OCI-LY3 (cell line): ENCODE measurements at regions not wholly inside any gene's neighbourhood (a gene's known extent, or its start where the extent isn't known, plus 50 kb on each side); places are given as distances from the start of the nearest gene placed in this dataset.

ENCODE experiments used
- H2AFZ ChIP-seq: fragments of 200-600, 300-600 bp; shearing (Covaris generic); 2 replicates; pipeline ENCODE4 v1.6.0; 2014; ENCODE audit warnings: antibody characterized with exemption, low read depth, low read length
- H3K27ac ChIP-seq: fragments of 200-600, 300-600 bp; sonication (generic); 2 replicates; pipeline ENCODE4 v1.5.1; 2014; ENCODE audit warnings: mild to moderate bottlenecking, low read length, moderate library complexity, mixed read lengths
- H3K27me3 ChIP-seq: fragments of 200-600, 300-600 bp; sonication (generic); 2 replicates; pipeline ENCODE4 v1.6.1; 2014; ENCODE audit warnings: low read depth, low read length, mixed read lengths
- H3K36me3 ChIP-seq: fragments of 200-600, 300-600 bp; sonication (generic); replicated peaks from 2 replicates; pipeline ENCODE3; 2014; ENCODE audit warnings: low read depth, low read length, mixed read lengths
- H3K4me1 ChIP-seq: fragments of 300-600, 200-600 bp; sonication (generic); 2 replicates; pipeline ENCODE4 v1.6.1; 2014; ENCODE audit warnings: low read length, mixed read lengths
- H3K4me2 ChIP-seq: fragments of 200-600, 300-600 bp; sonication (generic); 2 replicates; pipeline ENCODE4 v1.6.1; 2014; ENCODE audit warnings: low read length, mixed read lengths
- H3K4me3 ChIP-seq: fragments of 300-600, 200-600 bp; sonication (generic); 2 replicates; pipeline ENCODE4 v1.5.1; 2014; ENCODE audit warnings: antibody characterized with exemption, mild to moderate bottlenecking, low read length, moderate library complexity
- H3K79me2 ChIP-seq: fragments of 300-600, 200-600 bp; shearing (Covaris generic); 2 replicates; pipeline ENCODE4 v1.6.1; 2014; ENCODE audit warnings: mild to moderate bottlenecking, low read length, mixed read lengths
- H3K9ac ChIP-seq: fragments of 300-600, 200-600 bp; shearing (Covaris generic); 2 replicates; pipeline ENCODE4 v1.6.0; 2014; ENCODE audit warnings: mild to moderate bottlenecking, low read length, moderate library complexity
- H3K9me3 ChIP-seq: fragments of 200-600, 300-600 bp; shearing (Covaris generic); 2 replicates; pipeline ENCODE4 v1.6.1; 2014; ENCODE audit warnings: low read length, mixed read lengths; ENCODE audit not compliant: insufficient read depth
- H4K20me1 ChIP-seq: fragments of 200-600, 300-600 bp; sonication (generic); 2 replicates; pipeline ENCODE4 v1.6.1; 2016; ENCODE audit warnings: low read length, mixed read lengths; ENCODE audit not compliant: insufficient read depth
- EZH2phosphoT487 ChIP-seq: fragments of 200-600 bp; shearing (Covaris generic); IDR thresholded peaks from 2 replicates; pipeline ENCODE4 v1.6.1; 2018; ENCODE audit warnings: antibody characterized with exemption, mixed run types, low read depth
- TF ChIP-seq, protein P1 (sequence below): fragments of 200-600, 300-600 bp; sonication (generic); IDR thresholded peaks from 2 replicates; pipeline ENCODE4 v1.5.1; 2014; ENCODE audit warnings: antibody characterized with exemption, low read length, low read depth

DNA sequence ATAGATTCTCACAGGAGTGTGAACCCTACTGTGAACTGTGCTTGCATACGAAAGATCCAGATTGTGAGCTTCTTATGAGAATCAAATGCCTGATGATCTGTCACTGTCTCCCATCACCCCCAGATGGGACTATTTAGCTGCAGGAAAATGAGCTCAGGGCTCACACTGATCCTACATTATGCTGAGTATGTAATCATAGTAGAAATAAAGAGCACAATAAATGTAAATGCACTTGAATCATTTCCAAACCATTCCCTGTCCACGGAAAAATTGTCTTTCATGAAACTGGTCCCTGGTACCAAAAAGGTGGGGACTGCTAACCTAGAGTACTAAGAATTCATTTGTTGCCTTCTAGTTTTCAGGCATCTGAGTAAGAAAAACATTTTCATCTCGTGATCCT, 1215.8 kb upstream of the TMEM132C start:
- Histone ChIP-seq H3K9ac (no peak overlapping the region), H3K36me3 (no peaks in the 10 kb centered on the region), H3K9me3 (no peaks in the 10 kb centered on the region), H3K4me2 (no peak overlapping the region), H3K4me3 (no peak overlapping the region), H4K20me1 (no peaks in the 10 kb centered on the region), H3K27ac (no peak overlapping the region), H3K79me2 (no peaks in the 10 kb centered on the region), H3K4me1 (no peaks in the 10 kb centered on the region), H2AFZ (no peak overlapping the region), H3K27me3 (no peaks in the 10 kb centered on the region)
- TF ChIP-seq EZH2phosphoT487, result no peak
- TF ChIP-seq, protein P1, sequence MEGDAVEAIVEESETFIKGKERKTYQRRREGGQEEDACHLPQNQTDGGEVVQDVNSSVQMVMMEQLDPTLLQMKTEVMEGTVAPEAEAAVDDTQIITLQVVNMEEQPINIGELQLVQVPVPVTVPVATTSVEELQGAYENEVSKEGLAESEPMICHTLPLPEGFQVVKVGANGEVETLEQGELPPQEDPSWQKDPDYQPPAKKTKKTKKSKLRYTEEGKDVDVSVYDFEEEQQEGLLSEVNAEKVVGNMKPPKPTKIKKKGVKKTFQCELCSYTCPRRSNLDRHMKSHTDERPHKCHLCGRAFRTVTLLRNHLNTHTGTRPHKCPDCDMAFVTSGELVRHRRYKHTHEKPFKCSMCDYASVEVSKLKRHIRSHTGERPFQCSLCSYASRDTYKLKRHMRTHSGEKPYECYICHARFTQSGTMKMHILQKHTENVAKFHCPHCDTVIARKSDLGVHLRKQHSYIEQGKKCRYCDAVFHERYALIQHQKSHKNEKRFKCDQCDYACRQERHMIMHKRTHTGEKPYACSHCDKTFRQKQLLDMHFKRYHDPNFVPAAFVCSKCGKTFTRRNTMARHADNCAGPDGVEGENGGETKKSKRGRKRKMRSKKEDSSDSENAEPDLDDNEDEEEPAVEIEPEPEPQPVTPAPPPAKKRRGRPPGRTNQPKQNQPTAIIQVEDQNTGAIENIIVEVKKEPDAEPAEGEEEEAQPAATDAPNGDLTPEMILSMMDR, result no peak

DNA sequence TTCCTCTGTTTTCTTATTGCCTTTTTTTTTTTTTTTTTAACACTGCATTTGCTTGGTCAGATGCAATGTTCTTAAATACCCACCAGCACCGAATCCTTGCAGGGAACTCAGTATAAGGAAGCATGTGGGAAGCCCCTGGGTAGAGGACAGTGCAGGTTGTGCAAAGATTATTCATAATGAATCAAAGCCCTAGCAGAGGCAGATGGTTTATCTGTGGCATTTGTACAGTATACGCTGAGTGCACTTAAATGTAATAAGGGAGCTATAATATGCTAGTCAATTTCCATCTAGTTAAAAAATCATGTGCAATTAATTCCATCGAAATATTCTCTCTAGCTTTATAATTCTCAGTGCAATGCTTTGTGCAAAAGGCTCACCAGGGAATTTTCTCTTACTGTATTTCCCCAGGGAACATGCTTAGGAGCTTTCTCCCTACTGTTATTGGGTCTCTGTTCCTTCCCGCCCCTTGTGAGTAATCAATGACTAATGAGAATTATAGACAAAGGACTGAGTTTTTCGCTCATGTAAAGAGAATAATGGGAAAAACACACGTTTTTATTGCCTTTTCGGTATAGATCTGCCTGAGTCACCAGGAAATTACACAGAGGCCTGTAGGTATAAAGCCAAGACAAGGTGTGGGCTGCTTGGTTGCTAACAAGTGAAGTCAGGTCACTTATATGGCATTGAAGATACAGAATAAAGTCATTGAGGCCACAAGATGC, 1214.3 kb upstream of the TMEM132C start:
- Histone ChIP-seq H2AFZ (no peak overlapping the region), H3K27ac (no peak overlapping the region), H3K4me3 (no peak overlapping the region), H3K9ac (no peak overlapping the region), H3K9me3 (no peaks in the 10 kb centered on the region), H3K4me1 (no peaks in the 10 kb centered on the region), H3K36me3 (no peaks in the 10 kb centered on the region), H4K20me1 (no peaks in the 10 kb centered on the region), H3K4me2 (no peak overlapping the region), H3K27me3 (no peaks in the 10 kb centered on the region), H3K79me2 (no peaks in the 10 kb centered on the region)
- TF ChIP-seq, protein P1, result no peak

- H3K9ac ChIP-seq, result no peak overlapping the region
- H2AFZ ChIP-seq, result no peak overlapping the region
- no peaks in the 10 kb centered on the region for H3K36me3 ChIP-seq
- H3K9me3 ChIP-seq, result no peaks in the 10 kb centered on the region
- TF ChIP-seq EZH2phosphoT487, result no peak
- TF ChIP-seq, protein P1, result no peak
- H3K4me3 ChIP-seq, result no peak overlapping the region
- no peaks in the 10 kb centered on the region for H3K4me1 ChIP-seq
- H3K4me2 ChIP-seq, result no peak overlapping the region
- no peaks in the 10 kb centered on the region for H3K27me3 ChIP-seq
- H3K79me2 ChIP-seq, result no peaks in the 10 kb centered on the region
- no peaks in the 10 kb centered on the region for H4K20me1 ChIP-seq
- no peak overlapping the region for H3K27ac ChIP-seq
Observed at GRCh38 chr12:127054531-127054930, 1212.4 kb upstream of the TMEM132C start.

DNA sequence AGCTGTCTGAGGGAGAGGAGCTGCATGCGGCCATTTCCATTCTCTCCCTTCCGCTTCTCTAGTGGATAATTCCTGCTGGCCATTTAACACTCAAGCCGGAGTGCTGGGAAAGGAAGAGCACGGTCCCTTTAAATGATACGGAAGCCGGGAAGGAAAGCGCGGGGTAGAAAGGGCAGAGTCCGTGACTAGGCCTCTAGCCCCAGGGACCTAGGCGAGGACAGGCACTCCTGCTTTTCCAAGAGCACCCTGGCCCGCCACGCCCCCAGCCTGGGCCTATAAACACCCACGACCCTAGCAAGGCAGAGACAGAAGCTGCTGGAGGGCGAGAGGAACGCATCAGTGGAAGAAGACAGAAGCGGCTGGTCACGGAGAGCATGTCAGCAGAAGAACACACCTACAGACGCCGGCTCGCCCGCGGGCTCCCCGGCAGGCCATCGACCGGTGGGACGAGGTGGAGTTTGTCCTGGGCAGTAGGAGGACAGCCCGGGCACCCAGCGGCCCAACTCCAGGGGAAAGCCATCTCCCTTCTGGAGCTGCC, 1206.6 kb upstream of the TMEM132C start:
- H3K4me2 ChIP-seq, result no peak overlapping the region
- no peak overlapping the region for H3K4me3 ChIP-seq
- H2AFZ ChIP-seq, result no peak overlapping the region
- H3K27ac ChIP-seq, result no peak overlapping the region
- no peaks in the 10 kb centered on the region for H4K20me1 ChIP-seq
- no peak overlapping the region for H3K9ac ChIP-seq
- H3K4me1 ChIP-seq, result no peaks in the 10 kb centered on the region
- H3K36me3 ChIP-seq, result no peaks in the 10 kb centered on the region
- H3K9me3 ChIP-seq, result no peaks in the 10 kb centered on the region
- H3K79me2 ChIP-seq, result no peaks in the 10 kb centered on the region
- H3K27me3 ChIP-seq, result no peaks in the 10 kb centered on the region
- TF ChIP-seq, protein P1, result no peak
- no peak for TF ChIP-seq EZH2phosphoT487
